ENCODE measurements at regions not wholly inside any gene's neighbourhood (a gene's known extent, or its start where the extent isn't known, plus 50 kb on each side); places are given as distances from the start of the nearest gene placed in this dataset.

GRCh38 chr3:23099677-23100076 is 103.5 kb upstream of the UBE2E2 start:
- TF ChIP-seq POLR2AphosphoS2 (conservative IDR thresholded peaks at IDR 0.05; ENCODE audit: low read length) (no peak), BHLHE40 (IDR thresholded peaks at IDR 0.05; ENCODE audit: low read depth, low read length) (no peak), HOXA7 (CRISPR knock-in tag; IDR thresholded peaks at IDR 0.05) (no peak), ATOH8 (CRISPR knock-in tag; IDR thresholded peaks at IDR 0.05; ENCODE audit: low read depth) (no peak), MAX (IDR thresholded peaks at IDR 0.05) (no peak)
- POLR2A ChIA-PET = no interaction called here
- no peak for ATAC-seq

GRCh38 chr3:23100106-23100505 is 103.0 kb upstream of the UBE2E2 start:
- peaks cover 18% of the 10 kb centered on the region for H3K4me1 ChIP-seq
- POLR2A ChIA-PET = no interaction called here
- DNase-seq (ENCODE audit: low read depth in 1 of 2, low spot score in 1 of 2) (no peak), ATAC-seq (no peak), FAIRE-seq (no peak)
- CTCF ChIA-PET = no interaction called here
- no peak overlapping the region for H3K4me2 ChIP-seq
- H3K27ac ChIP-seq = no peak overlapping the region
- WGBS (ENCODE audit: missing lambda C conversion rate) = 82% methylated on average over 9 of the region's 9 CpGs
- H3K4me3 ChIP-seq = no peak overlapping the region
- TF ChIP-seq MAFK (IDR thresholded peaks at IDR 0.05; ENCODE audit: partially characterized antibody) = no peak
- TF ChIP-seq KDM5A (IDR thresholded peaks at IDR 0.05) = no peak
- no peak for TF ChIP-seq RNF2 (IDR thresholded peaks at IDR 0.05; ENCODE audit: borderline replicate concordance, low read depth)
- no peak for TF ChIP-seq HOXB13 (CRISPR knock-in tag; IDR thresholded peaks at IDR 0.05; ENCODE audit: low read depth)
- TF ChIP-seq HOXA7 (CRISPR knock-in tag; IDR thresholded peaks at IDR 0.05) = no peak
- no peak for TF ChIP-seq MYC (IDR thresholded peaks at IDR 0.05; ENCODE audit: borderline replicate concordance, low read length)
- no peak for TF ChIP-seq PBX3 (IDR thresholded peaks at IDR 0.05)
- TF ChIP-seq ZNF302 (CRISPR knock-in tag; IDR thresholded peaks at IDR 0.05) = no peak
- TF ChIP-seq EHMT2 (IDR thresholded peaks at IDR 0.05; ENCODE audit: low read depth) = no peak
- no peak for TF ChIP-seq HDAC2 (IDR thresholded peaks at IDR 0.05)
- TF ChIP-seq PHF8 (IDR thresholded peaks at IDR 0.05; ENCODE audit: borderline replicate concordance, low read depth) = no peak
- TF ChIP-seq NPAS2 (CRISPR knock-in tag; IDR thresholded peaks at IDR 0.05; ENCODE audit: borderline replicate concordance) = no peak
- TF ChIP-seq RAD21 (conservative IDR thresholded peaks at IDR 0.05 in 1 of 2, IDR thresholded peaks at IDR 0.05 in 1 of 2) = no peak
- TF ChIP-seq BCL3 (IDR thresholded peaks at IDR 0.05) = no peak
- TF ChIP-seq USF2 (IDR thresholded peaks at IDR 0.05) = no peak
- TF ChIP-seq CHD4 (IDR thresholded peaks at IDR 0.05; ENCODE audit: borderline replicate concordance) = no peak
- no peak for TF ChIP-seq CTCF (IDR thresholded peaks at IDR 0.05)
- H3K9me3 ChIP-seq = no peaks in the 10 kb centered on the region

More at GRCh38 chr3:23099677-23100076, 103.5 kb upstream of the UBE2E2 start:
- no peak for DNase-seq (ENCODE audit: low read depth in 1 of 2, low spot score in 1 of 2)
- WGBS (ENCODE audit: missing lambda C conversion rate) = 25% methylated on average over 2 of the region's 2 CpGs
- Histone ChIP-seq H3K9me3 (no peaks in the 10 kb centered on the region), H3K4me2 (no peak overlapping the region), H3K4me3 (no peak overlapping the region), H3K4me1 (peaks cover 22% of the 10 kb centered on the region), H3K27ac (no peak overlapping the region)
- no peak for FAIRE-seq
- CTCF ChIA-PET = no interaction called here
